ENCODE measurements at regions not wholly inside any gene's neighbourhood (a gene's known extent, or its start where the extent isn't known, plus 50 kb on each side); places are given as distances from the start of the nearest gene placed in this dataset.

GRCh38 chrX:74018253-74018652 lies 165.7 kb upstream of the XIST start:
- Histone ChIP-seq H3K9me3 (ENCODE audit: control insufficient read depth, insufficient read depth, low read depth, low read length) (peaks cover 13% of the 10 kb centered on the region), H3K4me1 (ENCODE audit: control insufficient read depth, insufficient read depth, low read length) (no peaks in the 10 kb centered on the region), H3K4me3 (ENCODE audit: low read depth, low read length) (no peak overlapping the region), H3K27ac (ENCODE audit: extremely low read depth, low read depth, low read length) (no peak overlapping the region), H3K36me3 (ENCODE audit: control insufficient read depth in 2 of 2, insufficient read depth in 1 of 2, low read length in 2 of 2) (no peaks in the 10 kb centered on the region)
- TF ChIP-seq ZNF248 (tag by site-specific recombination; IDR thresholded peaks at IDR 0.05): no peak
- TF ChIP-seq ZNF555 (tag by site-specific recombination; conservative IDR thresholded peaks at IDR 0.05): 0 out of 2 replicates have a peak, but pooled peaks have one; percentile 8
- ChIA-PET POLR2A (no interaction called here), CTCF (interaction anchor here (0.6 to 4.4 kb wide), 3 partner anchors 151 to 174 kb away, joined by 3 to 176 read pairs (median 4); partner anchors contain the start of gene XIST)

- Histone ChIP-seq H3K9me3 (ENCODE audit: control insufficient read depth, insufficient read depth, low read depth, low read length) (peaks cover 8% of the 10 kb centered on the region), H3K4me3 (ENCODE audit: low read depth, low read length) (no peak overlapping the region), H3K4me1 (ENCODE audit: control insufficient read depth, insufficient read depth, low read length) (no peaks in the 10 kb centered on the region), H3K27ac (ENCODE audit: extremely low read depth, low read depth, low read length) (no peak overlapping the region), H3K36me3 (ENCODE audit: control insufficient read depth in 2 of 2, insufficient read depth in 1 of 2, low read length in 2 of 2) (peaks cover 0 to 7% of the 10 kb centered on the region in 2 experiments; a peak in 2 of 3 replicates)
- ChIA-PET CTCF (interaction anchor here (0.6 to 4.4 kb wide), 42 partner anchors 9 to 606 kb away, joined by 3 to 176 read pairs (median 4); partner anchors contain the start of gene XIST), POLR2A (interaction anchor here (1.1 to 1.4 kb wide), 4 partner anchors 159 to 164 kb away, joined by 3 to 5 read pairs (median 4); partner anchors contain the start of gene XIST)
- TF ChIP-seq ZNF561 (tag by site-specific recombination; IDR thresholded peaks at IDR 0.05; ENCODE audit: borderline replicate concordance): 0 out of 2 replicates have a peak, but pooled peaks have one; percentile 44
- peak; percentile 88 for TF ChIP-seq ZNF660 (tag by site-specific recombination; IDR thresholded peaks at IDR 0.05)
- TF ChIP-seq ZNF292 (tag by site-specific recombination; IDR thresholded peaks at IDR 0.05; ENCODE audit: borderline replicate concordance, low read depth): no peak
- TF ChIP-seq CTCF (tag by site-specific recombination; IDR thresholded peaks at IDR 0.05): peak; percentile 93
- TF ChIP-seq ZIC2 (tag by site-specific recombination; IDR thresholded peaks at IDR 0.05): no peak
- no peak for TF ChIP-seq ZNF701 (tag by site-specific recombination; IDR thresholded peaks at IDR 0.05)
- TF ChIP-seq MZF1 (tag by site-specific recombination; IDR thresholded peaks at IDR 0.05; ENCODE audit: borderline replicate concordance): peak; percentile 45; the same call in 1 of the 2 replicates
- TF ChIP-seq ZNF473 (tag by site-specific recombination; IDR thresholded peaks at IDR 0.05): no peak
- no peak for TF ChIP-seq ZNF266 (tag by site-specific recombination; IDR thresholded peaks at IDR 0.05; ENCODE audit: low read depth)
- TF ChIP-seq ZSCAN18 (tag by site-specific recombination; IDR thresholded peaks at IDR 0.05): no peak
- TF ChIP-seq ZBTB1 (tag by site-specific recombination; IDR thresholded peaks at IDR 0.05): no peak
- no peak for TF ChIP-seq PRDM2 (tag by site-specific recombination; IDR thresholded peaks at IDR 0.05; ENCODE audit: borderline replicate concordance)
- no peak for TF ChIP-seq PBX3 (CRISPR knock-in tag; IDR thresholded peaks at IDR 0.05)
- peak; percentile 61 for TF ChIP-seq IKZF3 (tag by site-specific recombination; IDR thresholded peaks at IDR 0.05)
- no peak for TF ChIP-seq ZBTB11 (tag by site-specific recombination; conservative IDR thresholded peaks at IDR 0.05; ENCODE audit: low read depth)
- peak; percentile 61; the same call in 1 of the 2 replicates for TF ChIP-seq ZNF391 (tag by site-specific recombination; IDR thresholded peaks at IDR 0.05; ENCODE audit: borderline replicate concordance, low read depth)
- no peak for TF ChIP-seq ZNF664 (tag by site-specific recombination; IDR thresholded peaks at IDR 0.05)
Observed at GRCh38 chrX:74015379-74016019, 163.0 kb upstream of the XIST start.

Measured in HEK293 (cell line).